ENCODE measurements at regions not wholly inside any gene's neighbourhood (a gene's known extent, or its start where the extent isn't known, plus 50 kb on each side); places are given as distances from the start of the nearest gene placed in this dataset.

DNA sequence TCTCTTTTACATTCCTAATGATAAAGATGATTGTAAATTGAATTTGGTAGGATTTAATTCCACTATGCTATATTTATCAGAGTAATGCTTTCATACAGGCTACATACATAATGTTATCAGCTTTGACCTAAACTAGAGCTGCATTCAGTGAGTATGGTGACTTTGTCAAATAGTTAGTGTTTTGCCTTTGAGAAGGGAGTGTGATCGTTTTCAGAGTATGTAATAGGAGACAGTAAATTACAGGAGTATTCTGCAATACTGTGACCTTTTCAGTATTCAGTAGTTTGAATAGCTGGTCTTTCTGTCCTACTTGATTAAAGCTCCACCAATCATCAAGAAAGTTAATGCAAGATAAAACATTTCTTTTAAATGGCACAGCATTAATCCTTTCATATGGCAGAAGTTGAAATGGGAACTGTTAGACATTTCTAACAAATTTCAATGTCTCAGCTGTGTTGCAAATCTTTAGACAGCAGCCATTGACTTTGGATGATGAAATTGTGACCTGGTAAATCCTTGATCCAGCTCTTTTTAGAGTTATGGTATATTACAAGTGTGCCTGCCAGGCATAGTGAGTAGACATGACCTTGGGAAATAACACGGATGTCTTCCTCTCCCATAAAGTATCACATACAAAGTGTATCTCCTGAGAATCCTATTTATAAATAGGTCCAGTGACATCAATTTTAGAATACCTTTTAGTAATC, 455.3 kb downstream of the KCTD8 start:
- TF ChIP-seq, protein P1, sequence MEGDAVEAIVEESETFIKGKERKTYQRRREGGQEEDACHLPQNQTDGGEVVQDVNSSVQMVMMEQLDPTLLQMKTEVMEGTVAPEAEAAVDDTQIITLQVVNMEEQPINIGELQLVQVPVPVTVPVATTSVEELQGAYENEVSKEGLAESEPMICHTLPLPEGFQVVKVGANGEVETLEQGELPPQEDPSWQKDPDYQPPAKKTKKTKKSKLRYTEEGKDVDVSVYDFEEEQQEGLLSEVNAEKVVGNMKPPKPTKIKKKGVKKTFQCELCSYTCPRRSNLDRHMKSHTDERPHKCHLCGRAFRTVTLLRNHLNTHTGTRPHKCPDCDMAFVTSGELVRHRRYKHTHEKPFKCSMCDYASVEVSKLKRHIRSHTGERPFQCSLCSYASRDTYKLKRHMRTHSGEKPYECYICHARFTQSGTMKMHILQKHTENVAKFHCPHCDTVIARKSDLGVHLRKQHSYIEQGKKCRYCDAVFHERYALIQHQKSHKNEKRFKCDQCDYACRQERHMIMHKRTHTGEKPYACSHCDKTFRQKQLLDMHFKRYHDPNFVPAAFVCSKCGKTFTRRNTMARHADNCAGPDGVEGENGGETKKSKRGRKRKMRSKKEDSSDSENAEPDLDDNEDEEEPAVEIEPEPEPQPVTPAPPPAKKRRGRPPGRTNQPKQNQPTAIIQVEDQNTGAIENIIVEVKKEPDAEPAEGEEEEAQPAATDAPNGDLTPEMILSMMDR (IDR thresholded peaks at IDR 0.05; ENCODE audit: insufficient read depth, low read length) = no peak
- TF ChIP-seq POLR2AphosphoS5 (IDR thresholded peaks at IDR 0.05; ENCODE audit: low read depth) = no peak
- TF ChIP-seq, protein P2, sequence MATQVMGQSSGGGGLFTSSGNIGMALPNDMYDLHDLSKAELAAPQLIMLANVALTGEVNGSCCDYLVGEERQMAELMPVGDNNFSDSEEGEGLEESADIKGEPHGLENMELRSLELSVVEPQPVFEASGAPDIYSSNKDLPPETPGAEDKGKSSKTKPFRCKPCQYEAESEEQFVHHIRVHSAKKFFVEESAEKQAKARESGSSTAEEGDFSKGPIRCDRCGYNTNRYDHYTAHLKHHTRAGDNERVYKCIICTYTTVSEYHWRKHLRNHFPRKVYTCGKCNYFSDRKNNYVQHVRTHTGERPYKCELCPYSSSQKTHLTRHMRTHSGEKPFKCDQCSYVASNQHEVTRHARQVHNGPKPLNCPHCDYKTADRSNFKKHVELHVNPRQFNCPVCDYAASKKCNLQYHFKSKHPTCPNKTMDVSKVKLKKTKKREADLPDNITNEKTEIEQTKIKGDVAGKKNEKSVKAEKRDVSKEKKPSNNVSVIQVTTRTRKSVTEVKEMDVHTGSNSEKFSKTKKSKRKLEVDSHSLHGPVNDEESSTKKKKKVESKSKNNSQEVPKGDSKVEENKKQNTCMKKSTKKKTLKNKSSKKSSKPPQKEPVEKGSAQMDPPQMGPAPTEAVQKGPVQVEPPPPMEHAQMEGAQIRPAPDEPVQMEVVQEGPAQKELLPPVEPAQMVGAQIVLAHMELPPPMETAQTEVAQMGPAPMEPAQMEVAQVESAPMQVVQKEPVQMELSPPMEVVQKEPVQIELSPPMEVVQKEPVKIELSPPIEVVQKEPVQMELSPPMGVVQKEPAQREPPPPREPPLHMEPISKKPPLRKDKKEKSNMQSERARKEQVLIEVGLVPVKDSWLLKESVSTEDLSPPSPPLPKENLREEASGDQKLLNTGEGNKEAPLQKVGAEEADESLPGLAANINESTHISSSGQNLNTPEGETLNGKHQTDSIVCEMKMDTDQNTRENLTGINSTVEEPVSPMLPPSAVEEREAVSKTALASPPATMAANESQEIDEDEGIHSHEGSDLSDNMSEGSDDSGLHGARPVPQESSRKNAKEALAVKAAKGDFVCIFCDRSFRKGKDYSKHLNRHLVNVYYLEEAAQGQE (IDR thresholded peaks at IDR 0.05; ENCODE audit: insufficient replicate concordance, low read depth) = no peak
